ENCODE measurements at regions not wholly inside any gene's neighbourhood (a gene's known extent, or its start where the extent isn't known, plus 50 kb on each side); places are given as distances from the start of the nearest gene placed in this dataset.
A peak's percentile ranks its signal among the peaks of the same experiment; 100 is the strongest.

DNA sequence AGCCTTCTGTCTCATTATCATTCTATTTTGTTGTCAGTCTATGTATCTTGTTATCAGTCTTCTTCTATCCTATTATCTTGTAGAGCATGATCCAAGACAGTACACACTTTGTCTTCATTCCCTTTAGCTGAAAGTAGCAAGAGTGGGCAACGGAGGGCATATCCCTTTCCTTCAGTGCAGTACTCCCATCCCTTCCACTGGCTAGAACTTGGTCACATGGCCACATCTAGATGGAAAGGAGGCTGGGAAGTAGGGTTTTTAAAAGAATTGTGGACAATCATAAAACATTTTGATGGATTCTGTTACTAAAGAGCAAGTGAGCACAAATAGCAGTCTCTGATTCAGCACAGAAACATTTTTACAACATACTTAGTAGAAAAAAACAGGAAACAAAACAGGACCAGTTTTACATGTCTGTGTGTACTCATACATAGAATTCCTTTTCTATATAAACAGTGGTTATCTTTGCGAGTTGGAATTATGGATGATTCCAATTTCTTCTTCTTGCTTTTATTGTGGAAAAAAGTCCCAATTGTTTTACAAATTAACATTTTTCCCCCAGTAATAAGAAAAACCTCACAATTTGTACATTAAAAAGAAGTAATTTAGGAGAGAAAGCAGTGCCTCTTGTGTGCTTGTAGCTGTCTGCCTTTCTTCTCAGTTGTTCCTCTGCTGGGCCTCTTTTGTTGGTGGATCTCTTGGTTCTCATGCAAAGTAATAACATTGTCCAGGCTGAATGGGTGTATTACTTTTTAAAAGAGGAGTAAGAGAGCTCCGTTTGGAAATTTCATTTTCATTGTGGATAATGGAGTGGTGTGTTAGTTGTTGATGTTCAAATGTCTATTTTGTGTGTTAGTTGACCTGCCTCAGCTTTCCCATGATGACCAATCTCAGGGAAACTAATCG lies 410.9 kb upstream of the TRPC7 start:
- H3K36me3 ChIP-seq (ENCODE audit: insufficient read depth in 1 of 2, low read depth in 1 of 2) = no peaks in the 10 kb centered on the region
- no peaks in the 10 kb centered on the region for H3K4me1 ChIP-seq
- no peak overlapping the region for H3K27ac ChIP-seq
- H3K27me3 ChIP-seq (ENCODE audit: insufficient read depth in 3 of 3, low read length in 2 of 3) = no peaks in the 10 kb centered on the region
- intact Hi-C loops (cut with DNase I) = no loop called here
- ATAC-seq (no peak), DNase-seq (no peak)
- H3K9me3 ChIP-seq = no peaks in the 10 kb centered on the region
- TF ChIP-seq, protein P1, sequence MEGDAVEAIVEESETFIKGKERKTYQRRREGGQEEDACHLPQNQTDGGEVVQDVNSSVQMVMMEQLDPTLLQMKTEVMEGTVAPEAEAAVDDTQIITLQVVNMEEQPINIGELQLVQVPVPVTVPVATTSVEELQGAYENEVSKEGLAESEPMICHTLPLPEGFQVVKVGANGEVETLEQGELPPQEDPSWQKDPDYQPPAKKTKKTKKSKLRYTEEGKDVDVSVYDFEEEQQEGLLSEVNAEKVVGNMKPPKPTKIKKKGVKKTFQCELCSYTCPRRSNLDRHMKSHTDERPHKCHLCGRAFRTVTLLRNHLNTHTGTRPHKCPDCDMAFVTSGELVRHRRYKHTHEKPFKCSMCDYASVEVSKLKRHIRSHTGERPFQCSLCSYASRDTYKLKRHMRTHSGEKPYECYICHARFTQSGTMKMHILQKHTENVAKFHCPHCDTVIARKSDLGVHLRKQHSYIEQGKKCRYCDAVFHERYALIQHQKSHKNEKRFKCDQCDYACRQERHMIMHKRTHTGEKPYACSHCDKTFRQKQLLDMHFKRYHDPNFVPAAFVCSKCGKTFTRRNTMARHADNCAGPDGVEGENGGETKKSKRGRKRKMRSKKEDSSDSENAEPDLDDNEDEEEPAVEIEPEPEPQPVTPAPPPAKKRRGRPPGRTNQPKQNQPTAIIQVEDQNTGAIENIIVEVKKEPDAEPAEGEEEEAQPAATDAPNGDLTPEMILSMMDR (IDR thresholded peaks at IDR 0.05) = no peak
- 70 to 71% (median 71%) methylated on average over 4 of the region's 4 CpGs for WGBS, 3 donors
- H3K4me3 ChIP-seq = no peak overlapping the region

DNA sequence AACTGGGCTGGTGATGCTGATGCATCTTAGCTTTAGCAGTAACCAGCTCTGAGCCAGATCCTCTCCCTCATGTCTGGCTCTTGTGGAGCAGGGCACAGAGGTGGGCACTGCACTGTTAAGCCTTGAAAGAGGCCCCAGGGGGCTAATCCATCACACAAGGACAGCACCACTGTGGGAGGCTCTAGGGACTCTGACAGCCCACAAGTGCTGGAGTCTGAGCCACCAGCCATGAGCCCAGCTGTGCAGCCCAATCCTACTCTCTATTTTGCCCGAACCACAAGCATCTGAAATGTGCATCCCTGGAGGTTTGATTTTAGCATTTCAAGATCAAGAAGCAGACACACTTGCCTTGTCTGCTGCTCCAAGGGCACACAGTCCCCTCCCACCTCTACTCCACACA lies 407.1 kb upstream of the TRPC7 start:
- no peaks in the 10 kb centered on the region for H3K9me3 ChIP-seq
- ATAC-seq = no peak
- no peak overlapping the region for H3K27ac ChIP-seq
- DNase-seq = no peak
- no peaks in the 10 kb centered on the region for H3K4me1 ChIP-seq
- TF ChIP-seq, protein P1 (IDR thresholded peaks at IDR 0.05) = no peak
- no peaks in the 10 kb centered on the region for H3K36me3 ChIP-seq (ENCODE audit: insufficient read depth in 1 of 2, low read depth in 1 of 2)
- H3K27me3 ChIP-seq (ENCODE audit: insufficient read depth in 3 of 3, low read length in 2 of 3) = no peaks in the 10 kb centered on the region
- no peak overlapping the region for H3K4me3 ChIP-seq
- intact Hi-C loops (cut with DNase I) = loop anchor here in 1 of 2 donors (5.0 kb wide), 1 partner anchor 525 kb away; no protein-coding TSS in a partner anchor
- 0 to 27% (median 14%) methylated on average over 1 of the region's 1 CpG for WGBS, 3 donors

DNA sequence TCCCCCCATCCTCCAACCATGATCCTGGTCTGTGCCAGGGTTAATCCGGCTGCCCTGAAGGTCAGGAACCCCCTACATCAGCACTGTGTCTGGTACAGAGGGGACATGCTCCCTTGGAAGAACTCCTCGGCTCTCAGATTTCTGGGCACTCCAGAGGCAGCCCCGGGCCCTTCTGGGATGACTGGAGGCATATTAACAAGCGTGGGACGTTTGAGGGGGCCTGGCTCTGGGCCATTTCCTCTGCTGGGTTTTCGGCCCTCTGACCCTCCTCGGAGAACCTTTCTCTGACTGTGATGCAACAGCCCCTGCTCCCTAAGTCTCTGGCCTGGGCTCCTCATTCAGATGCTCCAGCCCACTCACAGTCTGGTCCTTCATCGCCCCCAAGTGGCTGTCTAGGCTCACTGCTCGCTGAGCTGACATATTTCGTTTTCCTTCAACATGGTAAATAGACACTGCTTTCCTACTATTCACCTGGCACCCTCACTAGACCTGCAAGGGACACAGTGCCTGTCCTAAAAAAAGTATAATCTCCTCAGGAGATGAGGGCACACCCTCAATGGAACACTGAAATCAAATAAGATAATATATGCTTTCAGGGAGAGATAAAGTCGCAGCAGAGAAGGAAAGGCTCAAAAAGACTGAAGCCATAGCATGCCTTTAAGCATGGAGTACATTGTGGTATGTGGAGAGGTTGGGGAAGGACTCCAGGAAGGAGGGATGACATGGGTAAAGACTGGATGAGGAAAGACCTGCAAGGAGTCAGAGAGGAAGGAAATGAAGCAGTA lies 404.7 kb upstream of the TRPC7 start:
- Histone ChIP-seq H3K9me3 (no peaks in the 10 kb centered on the region), H3K4me1 (no peaks in the 10 kb centered on the region), H3K36me3 (ENCODE audit: insufficient read depth in 1 of 2, low read depth in 1 of 2) (no peaks in the 10 kb centered on the region), H3K4me3 (no peak overlapping the region), H3K27me3 (ENCODE audit: insufficient read depth in 3 of 3, low read length in 2 of 3) (no peaks in the 10 kb centered on the region), H3K27ac (no peak overlapping the region)
- peak; percentile 39 to 86 (median 83) for ATAC-seq
- TF ChIP-seq, protein P1 (IDR thresholded peaks at IDR 0.05) = peak; percentile 60
- peak; percentile 57 to 67 for DNase-seq
- WGBS, 3 donors = 25 to 35% (median 25%) methylated on average over 11 of the region's 11 CpGs
- intact Hi-C loops (cut with DNase I) = loop anchor here (1.0 to 5.0 kb wide), 2 partner anchors 521 to 523 kb away; no protein-coding TSS in a partner anchor

GRCh38 chr5:136769093-136769492 lies 403.7 kb upstream of the TRPC7 start:
- no peaks in the 10 kb centered on the region for H3K9me3 ChIP-seq
- WGBS, 3 donors = 48 to 53% (median 51%) methylated on average over 4 of the region's 4 CpGs
- no peak for ATAC-seq
- no peaks in the 10 kb centered on the region for H3K4me1 ChIP-seq
- no peaks in the 10 kb centered on the region for H3K27me3 ChIP-seq (ENCODE audit: insufficient read depth in 3 of 3, low read length in 2 of 3)
- H3K36me3 ChIP-seq (ENCODE audit: insufficient read depth in 1 of 2, low read depth in 1 of 2) = no peaks in the 10 kb centered on the region
- no peak overlapping the region for H3K4me3 ChIP-seq
- H3K27ac ChIP-seq = no peak overlapping the region
- TF ChIP-seq, protein P1 (IDR thresholded peaks at IDR 0.05) = no peak
- intact Hi-C loops (cut with DNase I) = no loop called here
- no peak for DNase-seq
